Neutrophil (primary cell): ENCODE measurements at regions not wholly inside any gene's neighbourhood (a gene's known extent, or its start where the extent isn't known, plus 50 kb on each side); places are given as distances from the start of the nearest gene placed in this dataset.

Experiments
- H3K27ac ChIP-seq: fragments of 200-600 bp; sonication (generic); 2 replicates; pipeline ENCODE4 v1.5.1; 2016; ENCODE audit warnings: mild to moderate bottlenecking, moderate library complexity
- H3K27me3 ChIP-seq: fragments of 200-600 bp; sonication (generic); 2 replicates; pipeline ENCODE4 v1.6.0; 2016; ENCODE audit warnings: mild to moderate bottlenecking
- H3K36me3 ChIP-seq: fragments of 200-600 bp; sonication (generic); 2 replicates; pipeline ENCODE4 v1.5.1; 2017
- H3K4me1 ChIP-seq, 2 experiments: fragments of 200-600 bp in 1 of 2; sonication (generic) in 1 of 2; 1 replicate in 1 of 2; 2 replicates in 1 of 2; pipeline versions ENCODE4 v1.5.1 to v1.6.1; 2013 to 2016; ENCODE audit warnings: low read depth in 1 of 2, low read length in 1 of 2, mild to moderate bottlenecking in 1 of 2, moderate library complexity in 1 of 2; ENCODE audit not compliant: control insufficient read depth in 1 of 2, insufficient read depth in 1 of 2
- H3K4me3 ChIP-seq, 2 experiments: fragments of 200-600 bp in 1 of 2; sonication (generic) in 1 of 2; 1 replicate in 1 of 2; 2 replicates in 1 of 2; pipeline ENCODE4 v1.5.1; 2013 to 2016; ENCODE audit warnings: low read depth in 1 of 2, low read length in 1 of 2, mild to moderate bottlenecking in 1 of 2, moderate library complexity in 1 of 2
- H3K9me3 ChIP-seq: fragments of 200-600 bp; sonication (generic); 2 replicates; pipeline ENCODE4 v1.5.1; 2016
- CTCF ChIP-seq: fragments of 200-600 bp; sonication (generic); IDR thresholded peaks from 2 replicates; pipeline ENCODE4 v1.5.1; 2016; ENCODE audit warnings: antibody characterized with exemption

GRCh38 chr6:141413196-141413595, 719.5 kb upstream of the GJE1 start:
- H3K36me3 ChIP-seq: no peaks in the 10 kb centered on the region
- H3K4me1 ChIP-seq: no peaks in the 10 kb centered on the region
- no peaks in the 10 kb centered on the region for H3K9me3 ChIP-seq
- no peak for TF ChIP-seq CTCF
- no peaks in the 10 kb centered on the region for H3K27me3 ChIP-seq
- no peak overlapping the region for H3K4me3 ChIP-seq
- no peak overlapping the region for H3K27ac ChIP-seq

- Histone ChIP-seq H3K27me3 (no peaks in the 10 kb centered on the region), H3K9me3 (no peaks in the 10 kb centered on the region), H3K27ac (no peak overlapping the region), H3K4me1 (no peaks in the 10 kb centered on the region), H3K36me3 (no peaks in the 10 kb centered on the region), H3K4me3 (no peak overlapping the region)
- no peak for TF ChIP-seq CTCF
These were observed 726.0 kb upstream of the GJE1 start for GRCh38 chr6:141406761-141407160.

- Histone ChIP-seq H3K27me3 (no peaks in the 10 kb centered on the region), H3K4me1 (no peaks in the 10 kb centered on the region), H3K27ac (no peak overlapping the region), H3K36me3 (no peaks in the 10 kb centered on the region), H3K4me3 (no peak overlapping the region), H3K9me3 (no peaks in the 10 kb centered on the region)
- TF ChIP-seq CTCF: no peak
These were observed 728.9 kb upstream of the GJE1 start for GRCh38 chr6:141403827-141404226.

GRCh38 chr6:141403103-141403502, 729.6 kb upstream of the GJE1 start:
- Histone ChIP-seq H3K36me3 (no peaks in the 10 kb centered on the region), H3K9me3 (no peaks in the 10 kb centered on the region), H3K4me3 (no peak overlapping the region), H3K27ac (no peak overlapping the region), H3K4me1 (no peaks in the 10 kb centered on the region), H3K27me3 (no peaks in the 10 kb centered on the region)
- no peak for TF ChIP-seq CTCF

GRCh38 chr6:141402489-141402888, 730.2 kb upstream of the GJE1 start:
- no peaks in the 10 kb centered on the region for H3K4me1 ChIP-seq
- no peaks in the 10 kb centered on the region for H3K27me3 ChIP-seq
- H3K9me3 ChIP-seq: no peaks in the 10 kb centered on the region
- no peaks in the 10 kb centered on the region for H3K36me3 ChIP-seq
- no peak for TF ChIP-seq CTCF
- H3K27ac ChIP-seq: no peak overlapping the region
- no peak overlapping the region for H3K4me3 ChIP-seq

GRCh38 chr6:141401851-141402250, 730.9 kb upstream of the GJE1 start:
- TF ChIP-seq CTCF: no peak
- no peaks in the 10 kb centered on the region for H3K27me3 ChIP-seq
- no peaks in the 10 kb centered on the region for H3K4me1 ChIP-seq
- H3K36me3 ChIP-seq: no peaks in the 10 kb centered on the region
- H3K27ac ChIP-seq: no peak overlapping the region
- H3K9me3 ChIP-seq: no peaks in the 10 kb centered on the region
- no peak overlapping the region for H3K4me3 ChIP-seq
